LNCaP clone FGC (cell line): ENCODE measurements at regions not wholly inside any gene's neighbourhood (a gene's known extent, or its start where the extent isn't known, plus 50 kb on each side); places are given as distances from the start of the nearest gene placed in this dataset.

Source experiments
- DNase-seq: peaks from one replicate; pipeline ENCODE4 v3.0.0-alpha.2; 2011; ENCODE audit warnings: low read depth
- H3K4me3 ChIP-seq: 2 replicates; pipeline ENCODE4 v1.5.1; 2011; ENCODE audit warnings: mild to moderate bottlenecking, low read depth, low read length, control low read depth
- CTCF ChIP-seq: IDR thresholded peaks from 2 replicates; pipeline ENCODE4 v1.5.1; 2012; ENCODE audit warnings: mild to moderate bottlenecking; ENCODE audit not compliant: control insufficient read depth, insufficient read depth; ENCODE audit errors: extremely low read depth

- TF ChIP-seq CTCF: no peak
These were observed 283.2 kb upstream of the PCDH10 start for GRCh38 chr4:132865922-132866321.

GRCh38 chr4:132866616-132867015 is 282.5 kb upstream of the PCDH10 start:
- no peak overlapping the region for H3K4me3 ChIP-seq
- no peak for TF ChIP-seq CTCF
- DNase-seq: no peak

More at GRCh38 chr4:132865922-132866321, 283.2 kb upstream of the PCDH10 start:
- no peak for DNase-seq
- no peak overlapping the region for H3K4me3 ChIP-seq

- no peak for TF ChIP-seq CTCF
- no peak overlapping the region for H3K4me3 ChIP-seq
- no peak for DNase-seq
These were observed 255.3 kb upstream of the PCDH10 start for GRCh38 chr4:132893787-132894186.

- no peak for DNase-seq
- H3K4me3 ChIP-seq: no peak overlapping the region
- TF ChIP-seq CTCF: no peak
These were observed 247.9 kb upstream of the PCDH10 start for GRCh38 chr4:132901224-132901623.

- no peak overlapping the region for H3K4me3 ChIP-seq
- TF ChIP-seq CTCF: no peak
- peak; percentile 8 for DNase-seq
These were observed 238.8 kb upstream of the PCDH10 start for GRCh38 chr4:132910229-132910748.

GRCh38 chr4:132918096-132918495 is 231.0 kb upstream of the PCDH10 start:
- TF ChIP-seq CTCF: no peak
- H3K4me3 ChIP-seq: no peak overlapping the region

GRCh38 chr4:132923516-132923915 is 225.6 kb upstream of the PCDH10 start:
- TF ChIP-seq CTCF: no peak
- no peak for DNase-seq
- no peak overlapping the region for H3K4me3 ChIP-seq

More at GRCh38 chr4:132918096-132918495, 231.0 kb upstream of the PCDH10 start:
- DNase-seq: no peak
